A549 (cell line): ENCODE measurements at regions not wholly inside any gene's neighbourhood (a gene's known extent, or its start where the extent isn't known, plus 50 kb on each side); places are given as distances from the start of the nearest gene placed in this dataset.

Experiments
- ATAC-seq, 2 experiments: fragments of 200-7000 bp in 1 of 2; fragments of >200 bp in 1 of 2; cut with Nextera tagmentation in 1 of 2; cut with Tn5 transposase in 1 of 2; 3 replicates each; pipeline versions ENCODE4 v1.8.0 to v1.9.1; 2018 to 2020; ENCODE audit warnings: mild to moderate bottlenecking in 1 of 2, moderate library complexity in 1 of 2
- CTCF ChIA-PET: fragments of 300-600 bp; sonication (Branson Sonifier 250); formaldehyde crosslinking; extraction: SDS; loops from one replicate; lab custom pipeline; 2021; ENCODE audit warnings: antibody characterized with exemption, inconsistent platforms; lab: Yijun Ruan, JAX
- POLR2A ChIA-PET: fragments of 350-600 bp; formaldehyde crosslinking; extraction: SDS; loops from one replicate; lab custom pipeline; 2021; ENCODE audit warnings: antibody characterized with exemption, inconsistent platforms; lab: Yijun Ruan, JAX
- DNase-seq, 2 experiments: peaks; one replicate each; pipeline versions ENCODE4 v3.0.0 to v3.0.0-alpha.2; 2011 to 2016; ENCODE audit warnings: low read depth in 1 of 2, low spot score in 1 of 2
- FAIRE-seq: peaks from 2 replicates; lab custom pipeline; 2011; peaks lifted over from hg19 to GRCh38; lab: Jason Lieb, UNC
- H3K27ac ChIP-seq, 2 experiments: fragments of >200 bp; sonication (Bioruptor Twin); formaldehyde crosslinking; 3 replicates each; pipeline ENCODE4 v1.5.1; 2016 to 2017
- H3K4me1 ChIP-seq: fragments of >200 bp; sonication (Bioruptor Twin); formaldehyde crosslinking; 3 replicates; pipeline ENCODE4 v1.6.1; 2016
- H3K4me2 ChIP-seq: fragments of >200 bp; sonication (Bioruptor Twin); formaldehyde crosslinking; 3 replicates; pipeline ENCODE4 v1.6.1; 2016
- H3K4me3 ChIP-seq: fragments of >200 bp; sonication (Bioruptor Twin); formaldehyde crosslinking; 3 replicates; pipeline ENCODE4 v1.5.1; 2016
- H3K9me3 ChIP-seq: fragments of >200 bp; sonication (Bioruptor Twin); formaldehyde crosslinking; 3 replicates; pipeline ENCODE4 v1.6.1; 2016
- BHLHE40 ChIP-seq: IDR thresholded peaks from 2 replicates; pipeline ENCODE4 v1.6.1; 2012; ENCODE audit warnings: low read depth, low read length, inconsistent platforms
- CEBPB ChIP-seq, 2 experiments: fragments of >200 bp in 1 of 2; sonication (Bioruptor Twin) in 1 of 2; formaldehyde crosslinking in 1 of 2; IDR thresholded peaks; 2 replicates each; pipeline ENCODE4 v1.6.1; 2012 to 2016
- CHD4 ChIP-seq: fragments of 200-600 bp; sonication (generic); IDR thresholded peaks from 2 replicates; pipeline ENCODE4 v1.6.1; 2016; ENCODE audit warnings: antibody characterized with exemption, mild to moderate bottlenecking, borderline replicate concordance
- CTCF ChIP-seq: fragments of >200 bp; sonication (Bioruptor Twin); formaldehyde crosslinking; IDR thresholded peaks from 3 replicates; pipeline ENCODE4 v1.5.1; 2016
- EHF ChIP-seq: fragments of 250-450 bp; sonication (Bioruptor Pico); IDR thresholded peaks from 2 replicates; pipeline ENCODE4 v1.5.0; 2020; ENCODE audit warnings: mild to moderate bottlenecking
- EHMT2 ChIP-seq: fragments of 200-600 bp; sonication (generic); IDR thresholded peaks from 2 replicates; pipeline ENCODE4 v1.6.1; 2016; ENCODE audit warnings: antibody characterized with exemption, low read depth, mild to moderate bottlenecking, moderate library complexity
- ESRRA ChIP-seq: fragments of 150-350 bp; IDR thresholded peaks from 2 replicates; pipeline ENCODE4 v1.6.1; 2014; ENCODE audit warnings: mild to moderate bottlenecking, low read length, borderline replicate concordance
- FOSL2 ChIP-seq, 2 experiments: fragments of 450-650 bp in 1 of 2; fragments of >200 bp in 1 of 2; sonication (Bioruptor Twin) in 1 of 2; formaldehyde crosslinking; IDR thresholded peaks; 2 replicates each; pipeline versions ENCODE4 v1.5.0 to v1.6.1; 2016 to 2020; ENCODE audit warnings: mild to moderate bottlenecking in 1 of 2, moderate library complexity in 1 of 2
- HES2 ChIP-seq: fragments of >200 bp; sonication (Bioruptor Twin); formaldehyde crosslinking; IDR thresholded peaks from 2 replicates; pipeline ENCODE4 v1.6.1; 2016
- HOXB13 ChIP-seq: fragments of 250-450 bp; sonication (Bioruptor Pico); IDR thresholded peaks from 2 replicates; pipeline ENCODE4 v1.5.0; 2020; ENCODE audit warnings: low read depth, mild to moderate bottlenecking, moderate library complexity
- HOXB5 ChIP-seq: fragments of 250-450 bp; sonication (Bioruptor Pico); IDR thresholded peaks from 2 replicates; pipeline ENCODE4 v1.5.0; 2020; ENCODE audit warnings: mild to moderate bottlenecking, moderate library complexity
- JUN ChIP-seq, 2 experiments: fragments of >200 bp; sonication (Bioruptor Twin); formaldehyde crosslinking; IDR thresholded peaks; 2 replicates in 1 of 2; 3 replicates in 1 of 2; pipeline ENCODE4 v1.6.1; 2016 to 2017
- KDM1A ChIP-seq: fragments of 200-600 bp; sonication (generic); IDR thresholded peaks from 2 replicates; pipeline ENCODE4 v1.6.1; 2016; ENCODE audit warnings: low read depth, mild to moderate bottlenecking
- KDM5A ChIP-seq: fragments of 200-600 bp; sonication (generic); IDR thresholded peaks from 2 replicates; pipeline ENCODE4 v1.6.1; 2016; ENCODE audit warnings: antibody characterized with exemption, mild to moderate bottlenecking
- MYC ChIP-seq: IDR thresholded peaks from 2 replicates; pipeline ENCODE4 v1.6.1; 2012; ENCODE audit warnings: mild to moderate bottlenecking, inconsistent platforms, low read length, improper control_type of control experiment, borderline replicate concordance
- PBX3 ChIP-seq: IDR thresholded peaks from 2 replicates; pipeline ENCODE4 v1.6.1; 2012
- RARB ChIP-seq: fragments of 250-450 bp; sonication (Bioruptor Pico); IDR thresholded peaks from 2 replicates; pipeline ENCODE4 v1.8.0; 2021; ENCODE audit warnings: mild to moderate bottlenecking, moderate library complexity
- REST ChIP-seq: fragments of 200-600 bp; sonication (generic); IDR thresholded peaks from 2 replicates; pipeline ENCODE4 v1.6.1; 2016; ENCODE audit warnings: antibody characterized with exemption, mild to moderate bottlenecking, moderate library complexity
- RNF2 ChIP-seq: fragments of 200-600 bp; sonication (generic); IDR thresholded peaks from 2 replicates; pipeline ENCODE4 v1.6.1; 2016; ENCODE audit warnings: low read depth, mild to moderate bottlenecking, antibody characterized with exemption, moderate library complexity, borderline replicate concordance
- USF2 ChIP-seq: fragments of 450-650 bp; IDR thresholded peaks from 2 replicates; pipeline ENCODE4 v1.6.1; 2014; ENCODE audit warnings: antibody characterized with exemption
- WGBS: methylation state at CpG from one replicate; pipeline ENCODE4 v1.1.6; 2017; ENCODE audit errors: missing lambda C conversion rate; 5-methylcytosine and 5-hydroxymethylcytosine counted together

- no peak for ATAC-seq
- DNase-seq: no peak
- 87% methylated on average over 4 of the region's 4 CpGs for WGBS
- Histone ChIP-seq H3K4me2 (no peak overlapping the region), H3K4me3 (no peak overlapping the region), H3K27ac (peak overlapping the region in 1 of 2 experiments; percentile 26; a peak in 1 of 6 replicates), H3K9me3 (no peaks in the 10 kb centered on the region), H3K4me1 (peaks cover 27% of the 10 kb centered on the region)
- TF ChIP-seq CEBPB (IDR thresholded peaks at IDR 0.05) (no peak), BHLHE40 (no peak), KDM5A (no peak), REST (no peak), EHMT2 (no peak), FOSL2 (IDR thresholded peaks at IDR 0.05) (no peak), FOSL2 (CRISPR knock-in tag; IDR thresholded peaks at IDR 0.05) (no peak), USF2 (no peak), HOXB5 (no peak), KDM1A (no peak), HES2 (no peak), JUN (IDR thresholded peaks at IDR 0.05) (no peak), RNF2 (no peak), EHF (CRISPR knock-in tag) (no peak), CHD4 (no peak), ESRRA (no peak), HOXB13 (CRISPR knock-in tag) (no peak), CTCF (no peak), PBX3 (no peak), MYC (no peak), RARB (no peak)
- ChIA-PET POLR2A (interaction anchor here (1.0 to 1.2 kb wide), 2 partner anchors 9 to 83 kb away, joined by 3 to 5 read pairs; partner anchors contain the start of gene KLF7), CTCF (interaction anchor here (0.6 kb wide), 1 partner anchor 977 kb away, joined by 3 read pairs; no protein-coding TSS in a partner anchor)
- FAIRE-seq: no peak
Measured at GRCh38 chr2:207248702-207249377, 83.1 kb upstream of the KLF7 start.
